A673 (cell line): ENCODE measurements at regions not wholly inside any gene's neighbourhood (a gene's known extent, or its start where the extent isn't known, plus 50 kb on each side); places are given as distances from the start of the nearest gene placed in this dataset.
A peak's percentile ranks its signal among the peaks of the same experiment; 100 is the strongest.

Source experiments
- BruUV-seq: library from RNA; stranded (reverse); fragments of 400-500 nt; replicated peaks from 2 replicates; lab custom pipeline; 2021; lab: Mats Ljungman, UMichigan
- CTCF ChIA-PET: fragments of 300-600 bp; sonication (Branson Sonifier 250); formaldehyde crosslinking; loops from one replicate; lab custom pipeline; 2022; ENCODE audit warnings: antibody characterized with exemption; lab: Charles Lee
- POLR2A ChIA-PET: fragments of 300-600 bp; sonication (Branson Sonifier 250); formaldehyde crosslinking; loops from one replicate; lab custom pipeline; 2022; ENCODE audit warnings: antibody characterized with exemption; ENCODE audit not compliant: low non-redundant PET; lab: Charles Lee
- DNase-seq: peaks from one replicate; pipeline ENCODE4 v3.0.0-alpha.2; 2015; ENCODE audit warnings: low spot score
- H3K27ac ChIP-seq: fragments of 200-600 bp; sonication (generic); 2 replicates; pipeline ENCODE4 v1.5.1; 2016; ENCODE audit warnings: mixed run types, low read depth, mild to moderate bottlenecking, mixed read lengths, antibody characterized with exemption, low read length; ENCODE audit not compliant: poor library complexity, severe bottlenecking
- H3K27me3 ChIP-seq: fragments of 200-600 bp; sonication (generic); replicated peaks from 2 replicates; pipeline ENCODE4 v1.6.1; 2017; ENCODE audit warnings: mixed run types, low read depth, mild to moderate bottlenecking, mixed read lengths, antibody characterized with exemption, low read length; ENCODE audit not compliant: insufficient read depth, poor library complexity
- H3K36me3 ChIP-seq: fragments of 200-600 bp; sonication (generic); 2 replicates; pipeline ENCODE4 v1.6.1; 2016; ENCODE audit warnings: mixed run types, mild to moderate bottlenecking, mixed read lengths, antibody characterized with exemption, low read length; ENCODE audit not compliant: insufficient read depth, poor library complexity, severe bottlenecking
- H3K4me1 ChIP-seq: fragments of 200-600 bp; sonication (generic); 2 replicates; pipeline ENCODE4 v1.6.1; 2017; ENCODE audit warnings: mixed run types, mild to moderate bottlenecking, mixed read lengths, antibody characterized with exemption, low read length; ENCODE audit not compliant: insufficient read depth, poor library complexity, severe bottlenecking
- H3K4me3 ChIP-seq: fragments of 200-600 bp; sonication (generic); 2 replicates; pipeline ENCODE4 v1.5.1; 2016; ENCODE audit warnings: low read depth, mixed run types, mild to moderate bottlenecking, mixed read lengths, low read length; ENCODE audit not compliant: poor library complexity, severe bottlenecking
- H3K9me3 ChIP-seq: fragments of 200-600 bp; sonication (generic); 2 replicates; pipeline ENCODE4 v1.6.1; 2016; ENCODE audit warnings: mixed run types, low read depth, mild to moderate bottlenecking, mixed read lengths, antibody characterized with exemption, low read length; ENCODE audit not compliant: poor library complexity, severe bottlenecking
- EZH2 ChIP-seq: fragments of 200-600 bp; sonication (generic); IDR thresholded peaks from 2 replicates; pipeline ENCODE4 v1.6.1; 2017; ENCODE audit warnings: borderline replicate concordance, low read depth, mild to moderate bottlenecking, mixed read lengths, antibody characterized with exemption, low read length; ENCODE audit not compliant: poor library complexity, severe bottlenecking
- intact Hi-C: fragments of 100-400 bp; cut with micrococcal nuclease; formaldehyde crosslinking; loops from one replicate; pipeline ENCODE4 v1.10.0; 2022; ENCODE audit not compliant: unreplicated experiment
- TF ChIP-seq, protein P1 (sequence below): fragments of 300-800, 200-600 bp; sonication (generic); conservative IDR thresholded peaks from 2 replicates; pipeline ENCODE4 v1.5.1; 2017; ENCODE audit warnings: low read depth, mild to moderate bottlenecking, antibody characterized with exemption, low read length, moderate library complexity, mixed read lengths

- peak; percentile 69 for DNase-seq
- intact Hi-C loops = no loop called here
- H3K9me3 ChIP-seq = no peaks in the 10 kb centered on the region
- no TSS peak for BruUV-seq
- H3K27ac ChIP-seq = peak overlapping the region; percentile 69
- ChIA-PET POLR2A (interaction anchor here (0.6 kb wide), 1 partner anchor 309 kb away, joined by 4 read pairs; no protein-coding TSS in a partner anchor), CTCF (no interaction called here)
- no peak for TF ChIP-seq EZH2
- TF ChIP-seq, protein P1, sequence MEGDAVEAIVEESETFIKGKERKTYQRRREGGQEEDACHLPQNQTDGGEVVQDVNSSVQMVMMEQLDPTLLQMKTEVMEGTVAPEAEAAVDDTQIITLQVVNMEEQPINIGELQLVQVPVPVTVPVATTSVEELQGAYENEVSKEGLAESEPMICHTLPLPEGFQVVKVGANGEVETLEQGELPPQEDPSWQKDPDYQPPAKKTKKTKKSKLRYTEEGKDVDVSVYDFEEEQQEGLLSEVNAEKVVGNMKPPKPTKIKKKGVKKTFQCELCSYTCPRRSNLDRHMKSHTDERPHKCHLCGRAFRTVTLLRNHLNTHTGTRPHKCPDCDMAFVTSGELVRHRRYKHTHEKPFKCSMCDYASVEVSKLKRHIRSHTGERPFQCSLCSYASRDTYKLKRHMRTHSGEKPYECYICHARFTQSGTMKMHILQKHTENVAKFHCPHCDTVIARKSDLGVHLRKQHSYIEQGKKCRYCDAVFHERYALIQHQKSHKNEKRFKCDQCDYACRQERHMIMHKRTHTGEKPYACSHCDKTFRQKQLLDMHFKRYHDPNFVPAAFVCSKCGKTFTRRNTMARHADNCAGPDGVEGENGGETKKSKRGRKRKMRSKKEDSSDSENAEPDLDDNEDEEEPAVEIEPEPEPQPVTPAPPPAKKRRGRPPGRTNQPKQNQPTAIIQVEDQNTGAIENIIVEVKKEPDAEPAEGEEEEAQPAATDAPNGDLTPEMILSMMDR = no peak
- peaks cover 24% of the 10 kb centered on the region for H3K4me1 ChIP-seq
- no peaks in the 10 kb centered on the region for H3K36me3 ChIP-seq
- H3K27me3 ChIP-seq = no peaks in the 10 kb centered on the region
- no peak overlapping the region for H3K4me3 ChIP-seq
Measured at GRCh38 chr19:31013384-31014020, 335.7 kb downstream of the TSHZ3 start.

DNA sequence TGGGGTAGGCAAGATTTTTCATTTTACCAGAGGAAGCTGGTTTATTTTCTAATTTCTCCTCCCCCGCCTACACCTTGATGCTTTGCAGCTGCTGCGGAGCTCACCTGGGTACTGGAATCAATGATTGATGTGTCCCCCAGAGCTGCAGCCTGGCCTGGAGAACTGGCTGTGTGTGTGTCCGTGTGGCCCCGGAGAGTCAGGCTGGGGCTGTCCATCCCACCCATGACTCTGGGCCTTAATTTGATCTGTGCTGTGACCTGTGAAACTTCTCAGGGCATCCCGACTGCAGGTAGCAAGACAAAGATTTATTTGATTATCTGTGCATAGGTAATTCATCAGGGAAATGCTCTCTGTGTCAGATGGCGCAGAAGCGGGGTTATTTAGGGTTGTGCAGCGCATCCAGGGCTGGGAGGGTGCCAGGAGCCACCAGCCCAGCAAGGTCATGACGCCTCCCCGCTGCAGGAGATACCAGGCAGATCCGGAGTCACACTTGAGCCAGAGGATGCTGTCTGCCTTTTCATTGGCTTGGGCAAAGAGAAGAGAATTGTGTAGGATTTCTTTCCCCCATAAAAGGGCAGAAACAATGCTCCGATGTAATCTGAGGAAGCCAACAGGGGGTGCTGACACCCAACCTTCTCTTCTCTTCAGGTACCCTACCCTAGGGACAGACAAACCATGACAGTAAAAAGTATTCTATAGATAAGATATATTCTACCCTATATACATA, 346.6 kb downstream of the TSHZ3 start:
- Histone ChIP-seq H3K9me3 (no peaks in the 10 kb centered on the region), H3K4me1 (peaks cover 12% of the 10 kb centered on the region), H3K27me3 (no peaks in the 10 kb centered on the region), H3K36me3 (no peaks in the 10 kb centered on the region), H3K27ac (peak overlapping the region; percentile 88), H3K4me3 (no peak overlapping the region)
- no peak for DNase-seq
- ChIA-PET CTCF (interaction anchor here (0.6 kb wide), 1 partner anchor 320 kb away, joined by 3 read pairs; no protein-coding TSS in a partner anchor), POLR2A (no interaction called here)
- no TSS peak for BruUV-seq
- TF ChIP-seq, protein P1 = peak; percentile 33; the same call in 1 of the 2 replicates
- no peak for TF ChIP-seq EZH2
- intact Hi-C loops = loop anchor here (5.0 to 10.0 kb wide), 4 partner anchors 220 to 1172 kb away; no protein-coding TSS in a partner anchor

GRCh38 chr19:31001991-31002390, 347.2 kb downstream of the TSHZ3 start:
- intact Hi-C loops = loop anchor here (5.0 to 10.0 kb wide), 4 partner anchors 220 to 1173 kb away; no protein-coding TSS in a partner anchor
- Histone ChIP-seq H3K36me3 (no peaks in the 10 kb centered on the region), H3K4me1 (peaks cover 12% of the 10 kb centered on the region), H3K9me3 (no peaks in the 10 kb centered on the region), H3K27ac (no peak overlapping the region), H3K4me3 (no peak overlapping the region), H3K27me3 (no peaks in the 10 kb centered on the region)
- POLR2A ChIA-PET = interaction anchor here (0.7 kb wide), 1 partner anchor 10 kb away, joined by 3 read pairs; no protein-coding TSS in a partner anchor
- CTCF ChIA-PET = interaction anchor here (0.7 kb wide), 1 partner anchor 203 kb away, joined by 5 read pairs; no protein-coding TSS in a partner anchor
- BruUV-seq = no TSS peak
- TF ChIP-seq EZH2 = no peak
- TF ChIP-seq, protein P1 = no peak
- no peak for DNase-seq
